Mesenchymal stem cell (in vitro differentiated cells and primary cell): ENCODE measurements at regions not wholly inside any gene's neighbourhood (a gene's known extent, or its start where the extent isn't known, plus 50 kb on each side); places are given as distances from the start of the nearest gene placed in this dataset.

Experiments
- DNase-seq: peaks from one replicate; pipeline ENCODE4 v3.0.0-alpha.2; 2013
- H2AFZ ChIP-seq: one replicate; pipeline ENCODE4 v1.6.1; 2013; ENCODE audit warnings: low read depth, mild to moderate bottlenecking, control low read depth, inconsistent platforms, low read length, moderate library complexity
- H2AK5ac ChIP-seq: 2 replicates; pipeline ENCODE4 v1.6.1; 2013; ENCODE audit warnings: low read length, moderate library complexity, mild to moderate bottlenecking, inconsistent platforms; ENCODE audit not compliant: severe bottlenecking
- H2BK120ac ChIP-seq: one replicate; pipeline ENCODE4 v1.6.1; 2013; ENCODE audit warnings: low read depth, mild to moderate bottlenecking, inconsistent platforms, low read length, moderate library complexity
- H2BK12ac ChIP-seq, 2 experiments: one replicate each; pipeline ENCODE4 v1.6.1; 2013; ENCODE audit warnings: inconsistent platforms in 2 of 2, low read length in 2 of 2, mild to moderate bottlenecking in 2 of 2, moderate library complexity in 2 of 2, control low read depth in 1 of 2
- H2BK15ac ChIP-seq: one replicate; pipeline ENCODE4 v1.6.1; 2013; ENCODE audit warnings: mild to moderate bottlenecking, low read depth, inconsistent platforms; ENCODE audit not compliant: poor library complexity, severe bottlenecking
- H2BK5ac ChIP-seq: 2 replicates; pipeline ENCODE4 v1.6.1; 2013; ENCODE audit warnings: low read depth, mild to moderate bottlenecking, low read length, control low read depth, inconsistent platforms; ENCODE audit not compliant: poor library complexity, severe bottlenecking
- H3K14ac ChIP-seq, 2 experiments: one replicate each; pipeline ENCODE4 v1.6.1; 2013; ENCODE audit warnings: inconsistent platforms in 2 of 2, low read length in 2 of 2, control low read depth in 1 of 2, mild to moderate bottlenecking in 1 of 2, moderate library complexity in 1 of 2
- H3K18ac ChIP-seq, 2 experiments: one replicate each; pipeline ENCODE4 v1.6.1; 2013; ENCODE audit warnings: inconsistent platforms in 2 of 2, low read length in 2 of 2, control low read depth in 1 of 2, low read depth in 1 of 2, mild to moderate bottlenecking in 1 of 2
- H3K23ac ChIP-seq, 2 experiments: one replicate each; pipeline ENCODE4 v1.6.1; 2013; ENCODE audit warnings: inconsistent platforms in 2 of 2, low read length in 2 of 2, mild to moderate bottlenecking in 2 of 2, moderate library complexity in 2 of 2, control low read depth in 1 of 2
- H3K27ac ChIP-seq: 2 replicates; pipeline ENCODE4 v1.5.1; 2013; ENCODE audit warnings: mild to moderate bottlenecking, moderate library complexity, low read length, control low read depth, inconsistent platforms; ENCODE audit not compliant: poor library complexity, severe bottlenecking
- H3K27me3 ChIP-seq, 2 experiments: 2 replicates each; pipeline versions ENCODE4 v1.6.1 to v1.7.0; 2013; ENCODE audit warnings: low read length in 2 of 2, mild to moderate bottlenecking in 2 of 2, moderate library complexity in 2 of 2, control low read depth in 1 of 2, inconsistent platforms in 1 of 2; ENCODE audit not compliant: control insufficient read depth in 1 of 2, insufficient read depth in 1 of 2
- H3K36me3 ChIP-seq, 2 experiments: 2 replicates each; pipeline versions ENCODE4 v1.6.1 to v1.7.0; 2013; ENCODE audit warnings: low read length in 2 of 2, control low read depth in 1 of 2, inconsistent platforms in 1 of 2, low read depth in 1 of 2, mild to moderate bottlenecking in 1 of 2; ENCODE audit not compliant: insufficient read depth in 2 of 2, control insufficient read depth in 1 of 2
- H3K4ac ChIP-seq, 2 experiments: one replicate each; pipeline ENCODE4 v1.6.1; 2013; ENCODE audit warnings: inconsistent platforms in 2 of 2, low read length in 2 of 2, mild to moderate bottlenecking in 2 of 2, moderate library complexity in 2 of 2, control low read depth in 1 of 2, low read depth in 1 of 2
- H3K4me1 ChIP-seq: 2 replicates; pipeline ENCODE4 v1.6.1; 2013; ENCODE audit warnings: low read depth, low read length, control low read depth; ENCODE audit not compliant: control insufficient read depth, insufficient read depth
- H3K4me2 ChIP-seq: 2 replicates; pipeline ENCODE4 v1.6.1; 2013; ENCODE audit warnings: low read length, mild to moderate bottlenecking, inconsistent platforms; ENCODE audit not compliant: poor library complexity, severe bottlenecking
- H3K4me3 ChIP-seq, 2 experiments: 2 replicates each; pipeline versions ENCODE4 v1.5.1 to v1.7.0; 2013; ENCODE audit warnings: low read length in 2 of 2, mild to moderate bottlenecking in 2 of 2, control low read depth in 1 of 2, low read depth in 1 of 2; ENCODE audit not compliant: insufficient read depth in 1 of 2
- H3K79me1 ChIP-seq: replicated peaks from 2 replicates; pipeline ENCODE4 v1.6.1; 2013; ENCODE audit warnings: mild to moderate bottlenecking, control low read depth, low read length, inconsistent platforms; ENCODE audit not compliant: poor library complexity, severe bottlenecking
- H3K9ac ChIP-seq: 2 replicates; pipeline ENCODE4 v1.7.0; 2013; ENCODE audit warnings: mild to moderate bottlenecking, low read length, moderate library complexity
- H3K9me3 ChIP-seq: 2 replicates; pipeline ENCODE4 v1.7.0; 2013; ENCODE audit warnings: mild to moderate bottlenecking, low read length; ENCODE audit not compliant: control insufficient read depth
- H4K8ac ChIP-seq: one replicate; pipeline ENCODE4 v1.6.1; 2013; ENCODE audit warnings: inconsistent platforms, mild to moderate bottlenecking, low read length, moderate library complexity
- H4K91ac ChIP-seq: one replicate; pipeline ENCODE4 v1.6.1; 2013; ENCODE audit warnings: mild to moderate bottlenecking, low read length, inconsistent platforms
- WGBS: methylation state at CpG from one replicate; pipeline ENCODE4 v1.1.7; 2013; ENCODE audit warnings: mixed read lengths; 5-methylcytosine and 5-hydroxymethylcytosine counted together

GRCh38 chr1:68799096-68799495, 302.2 kb upstream of the DEPDC1 start:
- Histone ChIP-seq H3K4me2 (no peak overlapping the region), H3K23ac (no peak overlapping the region), H2BK120ac (no peak overlapping the region), H2AFZ (no peak overlapping the region), H3K79me1 (no peaks in the 10 kb centered on the region), H3K27ac (no peak overlapping the region), H3K4me1 (no peaks in the 10 kb centered on the region), H3K36me3 (no peaks in the 10 kb centered on the region), H3K4ac (no peak overlapping the region), H4K91ac (no peak overlapping the region), H3K14ac (no peak overlapping the region), H3K9me3 (no peaks in the 10 kb centered on the region), H2BK5ac (no peak overlapping the region), H2AK5ac (no peak overlapping the region), H2BK12ac (no peak overlapping the region), H3K18ac (no peak overlapping the region), H4K8ac (no peak overlapping the region), H3K27me3 (no peaks in the 10 kb centered on the region), H2BK15ac (no peak overlapping the region), H3K4me3 (no peak overlapping the region), H3K9ac (no peak overlapping the region)
- no peak for DNase-seq

- Histone ChIP-seq H4K91ac (no peak overlapping the region), H3K14ac (no peak overlapping the region), H3K27ac (no peak overlapping the region), H3K18ac (no peak overlapping the region), H2BK5ac (no peak overlapping the region), H2AK5ac (no peak overlapping the region), H4K8ac (no peak overlapping the region), H3K9ac (no peak overlapping the region), H2BK15ac (no peak overlapping the region), H3K23ac (no peak overlapping the region), H3K4ac (no peak overlapping the region), H2BK12ac (no peak overlapping the region), H3K36me3 (no peaks in the 10 kb centered on the region), H2AFZ (no peak overlapping the region), H3K79me1 (no peaks in the 10 kb centered on the region), H2BK120ac (no peak overlapping the region), H3K27me3 (no peaks in the 10 kb centered on the region), H3K4me3 (no peak overlapping the region), H3K4me1 (no peaks in the 10 kb centered on the region), H3K4me2 (no peak overlapping the region), H3K9me3 (no peaks in the 10 kb centered on the region)
- WGBS: 70% methylated on average over 1 of the region's 1 CpG
- DNase-seq: no peak
Measured at GRCh38 chr1:68800182-68800581, 303.3 kb upstream of the DEPDC1 start.

- no peak overlapping the region for H2BK12ac ChIP-seq
- WGBS: 60% methylated on average over 3 of the region's 5 CpGs
- no peak overlapping the region for H2BK5ac ChIP-seq
- H3K79me1 ChIP-seq: no peaks in the 10 kb centered on the region
- no peak overlapping the region for H3K4me3 ChIP-seq
- H2AFZ ChIP-seq: no peak overlapping the region
- H2AK5ac ChIP-seq: no peak overlapping the region
- H3K18ac ChIP-seq: no peak overlapping the region
- DNase-seq: no peak
- H3K4ac ChIP-seq: no peak overlapping the region
- H3K14ac ChIP-seq: no peak overlapping the region
- no peak overlapping the region for H2BK15ac ChIP-seq
- no peak overlapping the region for H3K9ac ChIP-seq
- H4K8ac ChIP-seq: no peak overlapping the region
- no peak overlapping the region for H4K91ac ChIP-seq
- no peaks in the 10 kb centered on the region for H3K36me3 ChIP-seq
- H3K27me3 ChIP-seq: no peaks in the 10 kb centered on the region
- no peaks in the 10 kb centered on the region for H3K4me1 ChIP-seq
- H3K23ac ChIP-seq: no peak overlapping the region
- H3K4me2 ChIP-seq: no peak overlapping the region
- H3K9me3 ChIP-seq: no peaks in the 10 kb centered on the region
- no peak overlapping the region for H3K27ac ChIP-seq
- no peak overlapping the region for H2BK120ac ChIP-seq
Measured at GRCh38 chr1:68801440-68801839, 304.6 kb upstream of the DEPDC1 start.

- Histone ChIP-seq H3K79me1 (no peaks in the 10 kb centered on the region), H2BK15ac (no peak overlapping the region), H2BK5ac (no peak overlapping the region), H2BK120ac (no peak overlapping the region), H3K27ac (no peak overlapping the region), H4K8ac (no peak overlapping the region), H3K4ac (no peak overlapping the region), H3K18ac (no peak overlapping the region), H3K23ac (no peak overlapping the region), H2BK12ac (no peak overlapping the region), H4K91ac (no peak overlapping the region), H3K9ac (no peak overlapping the region), H2AFZ (no peak overlapping the region), H3K4me2 (no peak overlapping the region), H3K9me3 (no peaks in the 10 kb centered on the region), H3K4me1 (no peaks in the 10 kb centered on the region), H3K27me3 (no peaks in the 10 kb centered on the region), H3K14ac (no peak overlapping the region), H3K4me3 (no peak overlapping the region), H2AK5ac (no peak overlapping the region), H3K36me3 (no peaks in the 10 kb centered on the region)
- WGBS: 79% methylated on average over 2 of the region's 2 CpGs
- no peak for DNase-seq
Measured at GRCh38 chr1:68805097-68805641, 308.3 kb upstream of the DEPDC1 start.
